ENCODE measurements at regions not wholly inside any gene's neighbourhood (a gene's known extent, or its start where the extent isn't known, plus 50 kb on each side); places are given as distances from the start of the nearest gene placed in this dataset.
"Not testable (repeated sequence)": the region's sequence is repeated elsewhere in the genome, so short reads cannot be mapped to it uniquely, and the experiment has no call there.

DNA sequence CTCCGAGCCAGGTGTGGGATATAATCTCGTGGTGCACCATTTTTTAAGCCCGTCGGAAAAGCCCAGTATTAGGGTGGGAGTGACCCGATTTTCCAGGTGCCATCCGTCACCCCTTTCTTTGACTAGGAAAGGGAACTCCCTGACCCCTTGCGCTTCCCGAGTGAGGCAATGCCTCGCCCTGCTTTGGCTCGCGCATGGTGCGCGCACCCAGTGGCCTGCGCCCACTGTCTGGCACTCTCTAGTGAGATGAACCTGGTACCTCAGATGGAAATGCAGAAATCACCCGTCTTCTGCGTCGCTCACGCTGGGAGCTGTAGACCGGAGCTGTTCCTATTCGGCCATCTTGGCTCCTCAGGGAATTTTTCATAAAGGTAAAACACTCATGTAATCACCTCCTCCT lies 63.9 kb downstream of the RWDD3 start:
- not testable (repeated sequence) for DNase-seq (ENCODE audit: low read depth)

DNA sequence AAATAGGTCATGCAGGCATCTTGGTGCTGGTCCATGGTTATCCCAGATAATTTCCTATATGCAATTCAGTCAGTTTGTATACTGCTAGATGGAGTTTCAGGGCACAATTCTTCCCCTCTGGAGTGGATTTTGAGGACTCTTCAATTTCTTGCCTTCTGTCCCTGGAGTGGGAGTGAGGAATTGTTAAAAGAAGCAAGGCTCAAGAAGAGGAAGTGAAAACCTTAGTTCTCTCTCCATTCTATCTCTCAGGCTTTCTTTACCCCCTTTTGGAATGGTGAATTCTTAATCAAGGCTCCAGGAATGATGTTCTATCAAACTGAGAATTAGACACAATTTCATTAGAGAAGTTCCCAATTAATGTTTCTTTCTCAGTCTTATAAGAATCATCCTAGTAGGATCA lies 67.1 kb downstream of the RWDD3 start:
- DNase-seq (ENCODE audit: low read depth): no peak

DNA sequence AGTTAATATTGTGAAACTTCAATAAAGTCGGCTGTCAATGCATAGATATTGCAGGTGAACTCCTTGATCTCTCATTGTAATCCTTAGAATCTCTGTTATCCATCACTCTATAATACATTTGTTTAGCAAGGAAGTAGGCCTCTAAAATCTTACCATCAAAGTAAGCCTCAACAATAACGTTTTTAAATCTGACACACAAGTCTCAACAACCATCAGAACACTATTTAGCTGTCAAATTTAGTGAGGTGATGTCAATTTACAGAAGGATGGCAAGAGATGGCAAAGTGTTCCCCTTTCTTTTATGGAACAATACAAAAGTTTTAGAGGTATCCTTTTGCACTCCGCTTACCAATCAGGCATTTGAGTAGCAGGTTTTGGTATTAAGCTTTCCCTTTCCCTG lies 67.6 kb downstream of the RWDD3 start:
- DNase-seq (ENCODE audit: low read depth): no peak

DNA sequence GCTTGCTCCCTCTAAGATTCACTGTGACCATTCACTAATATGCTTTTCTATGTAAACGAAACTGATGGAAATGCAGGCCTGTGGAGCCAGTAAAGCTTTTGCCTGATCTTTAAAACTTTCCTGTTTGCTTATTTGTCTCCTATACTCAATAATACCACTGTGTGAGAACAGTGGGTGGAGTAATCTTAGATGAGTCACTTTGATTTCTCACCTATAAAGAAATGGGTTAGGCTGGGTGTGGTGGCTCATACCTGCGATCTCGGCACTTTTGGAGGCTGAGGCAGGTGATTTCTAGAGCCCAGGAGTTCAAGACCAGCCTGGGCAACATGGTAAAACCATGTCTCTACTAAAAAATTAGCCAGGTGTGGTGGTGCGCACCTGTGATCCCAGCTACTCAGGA lies 70.8 kb downstream of the RWDD3 start:
- DNase-seq (ENCODE audit: low read depth): no peak

DNA sequence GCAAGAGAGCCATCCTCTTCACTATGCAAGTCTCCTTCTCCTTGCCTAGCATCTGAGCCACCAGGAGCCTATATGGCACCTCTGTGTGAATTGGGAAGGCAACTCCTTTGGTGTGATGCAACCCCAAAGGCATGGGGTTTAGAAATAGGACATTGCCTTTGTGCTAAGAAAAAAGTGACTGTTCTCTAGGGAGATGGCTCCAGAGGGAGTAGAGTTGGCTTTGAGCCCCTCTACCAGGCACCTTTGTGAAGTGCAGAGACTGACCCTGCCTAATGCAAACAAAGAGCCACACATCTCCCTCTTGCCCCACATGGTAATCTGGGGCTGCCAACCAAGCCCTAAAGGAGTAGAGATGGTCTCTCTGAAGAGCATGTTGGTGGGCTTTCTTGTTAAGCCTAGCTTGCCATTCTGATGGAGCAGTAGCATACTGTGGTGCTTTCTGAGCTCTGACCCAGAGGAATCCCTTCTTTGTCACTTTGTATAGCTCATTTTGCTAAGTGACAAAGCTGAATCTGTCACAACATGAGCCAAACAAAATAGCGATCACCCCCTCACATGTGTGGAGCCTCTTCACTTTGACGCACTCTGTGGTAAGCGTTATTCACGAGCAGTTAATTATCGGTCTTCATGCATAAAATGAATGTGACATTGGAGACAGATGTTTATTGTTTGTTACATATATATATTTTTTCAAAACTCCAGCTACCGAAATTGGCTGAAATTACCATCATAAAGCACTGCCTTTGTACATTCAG lies 74.4 kb downstream of the RWDD3 start:
- no peak for DNase-seq (ENCODE audit: low read depth)

DNA sequence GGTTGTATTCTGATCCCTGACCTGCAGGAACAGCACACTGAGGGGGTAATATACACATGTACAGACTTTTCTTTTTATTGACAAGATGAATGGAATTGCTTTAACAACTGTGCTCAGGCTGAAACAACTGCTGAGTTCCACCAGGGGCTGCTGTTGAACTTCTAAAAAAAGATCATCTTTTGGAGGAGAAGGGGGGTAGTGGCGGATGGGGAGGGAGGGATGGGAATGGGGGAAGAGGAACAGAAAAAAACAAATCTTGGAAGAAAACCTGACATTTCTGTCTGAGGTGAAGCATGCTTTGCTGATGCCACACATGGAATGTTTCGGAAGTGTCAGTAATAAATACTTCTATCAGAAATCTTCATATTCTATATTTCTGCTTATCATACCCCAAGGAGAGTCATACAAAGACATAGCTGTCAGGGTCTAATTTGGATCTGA lies 75.0 kb downstream of the RWDD3 start:
- DNase-seq (ENCODE audit: low read depth): peak; percentile 34

DNA sequence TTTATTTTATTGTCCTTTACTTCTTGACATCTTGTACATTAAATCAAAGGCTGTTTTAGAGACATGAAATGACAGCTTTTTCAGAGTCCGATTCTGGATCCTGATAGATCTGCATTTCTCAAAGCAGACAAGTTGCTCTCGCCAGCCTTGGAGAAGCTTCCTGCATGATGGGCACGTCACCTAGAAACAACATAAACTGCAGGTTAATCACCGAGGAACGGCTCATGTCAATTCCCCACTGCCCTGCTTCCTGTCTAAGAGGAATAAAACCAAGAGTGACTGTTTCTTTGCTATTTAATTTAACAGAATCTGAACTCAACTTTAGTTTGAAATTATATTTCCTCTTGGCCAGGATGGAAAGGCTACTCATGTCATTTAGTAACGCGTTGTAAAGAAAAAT lies 77.0 kb downstream of the RWDD3 start:
- DNase-seq (ENCODE audit: low read depth): no peak

DNA sequence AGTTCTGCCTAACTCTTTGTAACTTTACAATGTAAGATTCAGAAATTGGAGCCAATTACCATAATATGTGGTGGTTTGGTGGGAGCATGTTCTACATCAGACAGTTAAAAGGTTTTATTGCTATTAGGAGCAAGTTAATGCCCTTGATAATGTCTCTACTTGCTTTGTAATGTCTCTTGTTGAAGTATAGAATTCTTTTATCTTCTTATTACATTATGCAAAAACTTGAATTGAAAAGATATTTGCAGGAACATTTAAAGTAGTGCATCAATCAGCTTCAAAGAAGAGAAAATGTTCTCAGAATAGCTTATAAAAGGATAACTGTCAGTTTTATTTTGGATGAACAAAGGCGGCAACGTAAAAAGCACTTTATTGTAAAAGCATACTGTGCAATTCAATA lies 77.8 kb downstream of the RWDD3 start:
- no peak for DNase-seq (ENCODE audit: low read depth)

DNA sequence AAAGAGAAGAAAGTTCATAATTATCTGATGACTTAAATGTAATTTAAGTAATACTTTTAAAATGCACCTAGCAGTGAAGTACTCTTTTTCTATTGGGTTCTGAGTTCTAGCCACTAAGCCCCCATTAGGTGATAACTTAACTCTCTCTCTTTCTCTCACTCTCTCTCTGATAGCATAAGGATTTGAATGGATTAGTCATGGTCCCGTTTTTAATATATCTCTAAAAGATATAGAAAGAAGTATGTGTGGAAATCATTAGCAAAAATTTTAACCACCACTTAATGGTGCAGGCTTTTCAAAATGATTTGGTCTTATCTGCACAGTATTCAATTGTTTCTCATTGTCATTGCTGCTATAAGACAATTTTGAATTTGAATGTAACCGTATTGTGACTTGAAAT lies 78.2 kb downstream of the RWDD3 start:
- no peak for DNase-seq (ENCODE audit: low read depth)

DNA sequence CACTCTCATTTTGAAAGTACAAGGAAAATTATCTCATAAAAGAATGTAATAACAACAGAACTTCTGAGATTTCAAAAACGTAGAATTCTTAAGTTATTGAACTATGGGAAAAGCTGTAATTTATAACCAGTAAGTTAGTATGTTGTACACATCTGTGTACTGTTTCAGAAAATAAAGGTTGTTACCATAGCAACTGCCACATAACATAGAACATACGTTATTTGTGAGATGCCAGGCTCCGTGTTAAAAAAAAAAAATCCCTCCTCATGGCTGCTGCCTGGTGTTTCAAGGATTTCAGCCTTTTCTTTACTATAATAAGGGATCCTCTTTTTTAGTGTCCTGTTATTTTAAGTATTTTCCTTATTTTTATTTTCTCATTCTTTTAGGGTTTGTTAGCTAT lies 79.5 kb downstream of the RWDD3 start:
- no peak for DNase-seq (ENCODE audit: low read depth)

DNA sequence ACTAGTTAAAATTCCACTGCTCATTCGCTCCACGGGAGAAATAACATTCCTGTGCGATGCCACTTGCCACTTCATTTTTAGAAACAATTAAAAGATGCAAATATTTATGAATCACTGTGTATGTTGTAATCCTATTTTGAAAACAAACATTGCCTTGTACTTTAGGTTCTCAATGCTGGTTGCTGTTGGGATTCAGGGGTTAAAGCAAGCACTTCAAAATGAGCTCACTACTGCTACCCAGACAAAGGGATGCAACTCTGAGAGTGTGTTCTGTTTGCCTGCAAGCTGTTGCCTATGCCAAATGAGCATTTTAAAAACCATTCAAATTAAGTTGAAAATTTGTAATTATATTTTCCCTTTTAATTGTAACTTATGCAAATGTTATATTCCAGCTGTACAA lies 87.5 kb downstream of the RWDD3 start:
- DNase-seq (ENCODE audit: low read depth): no peak

DNA sequence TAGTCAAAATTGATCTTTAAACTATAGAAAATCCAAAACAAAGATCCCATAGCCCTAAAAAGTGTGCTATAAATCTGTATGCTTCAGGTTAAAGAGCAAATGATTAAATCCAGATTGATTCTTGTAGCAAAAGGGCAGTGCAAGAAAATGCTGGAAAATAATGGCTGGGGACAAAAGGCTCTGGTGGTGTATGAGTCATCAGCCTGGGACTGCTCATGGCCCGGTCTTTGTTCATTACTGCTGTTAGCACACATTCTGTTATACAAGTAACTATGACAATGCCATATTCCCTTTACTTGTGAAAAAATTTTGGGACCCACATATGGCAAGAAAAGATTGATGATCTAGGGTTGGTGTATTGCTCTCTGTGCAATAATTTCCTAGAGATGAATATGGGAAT lies 89.1 kb downstream of the RWDD3 start:
- DNase-seq (ENCODE audit: low read depth): peak; percentile 18

DNA sequence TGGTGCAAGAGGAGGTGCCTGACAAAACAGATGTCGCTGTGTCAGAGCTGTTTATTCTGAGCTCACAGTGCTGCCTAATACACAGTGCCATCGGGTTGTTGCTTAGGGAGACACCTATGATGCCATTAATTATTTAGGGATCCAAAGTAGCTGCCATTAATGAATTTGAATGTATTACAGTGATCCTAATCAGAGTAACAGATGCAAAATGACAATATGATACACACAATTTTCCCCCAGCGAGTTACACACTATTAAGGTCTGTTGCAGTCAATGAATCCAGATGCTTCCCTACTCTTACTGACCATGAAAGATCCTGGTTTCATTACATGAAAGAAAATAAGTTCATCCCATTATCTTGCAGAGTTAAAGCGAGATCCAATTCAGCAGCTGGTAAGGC lies 91.3 kb downstream of the RWDD3 start:
- no peak for DNase-seq (ENCODE audit: low read depth)

DNA sequence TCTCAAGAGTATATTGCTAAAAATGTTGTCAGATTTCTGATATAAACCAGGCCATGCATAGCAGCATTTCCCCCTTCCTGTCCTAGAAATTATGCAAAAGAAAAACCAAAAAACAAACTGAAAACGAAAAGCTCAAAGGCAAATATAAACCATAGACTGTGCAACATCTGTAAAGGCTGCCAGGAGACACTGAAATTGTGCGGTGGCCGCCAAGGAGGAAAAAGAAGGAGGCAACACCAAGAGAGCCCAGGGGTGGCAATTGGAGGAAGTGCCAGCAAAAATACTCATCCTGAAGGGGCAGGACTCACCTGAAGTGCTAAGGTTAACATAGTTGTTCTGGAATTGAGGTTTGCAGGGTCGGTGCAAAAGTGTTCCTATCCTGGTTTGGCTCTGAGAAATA lies 92.0 kb downstream of the RWDD3 start:
- DNase-seq (ENCODE audit: low read depth): no peak

DNA sequence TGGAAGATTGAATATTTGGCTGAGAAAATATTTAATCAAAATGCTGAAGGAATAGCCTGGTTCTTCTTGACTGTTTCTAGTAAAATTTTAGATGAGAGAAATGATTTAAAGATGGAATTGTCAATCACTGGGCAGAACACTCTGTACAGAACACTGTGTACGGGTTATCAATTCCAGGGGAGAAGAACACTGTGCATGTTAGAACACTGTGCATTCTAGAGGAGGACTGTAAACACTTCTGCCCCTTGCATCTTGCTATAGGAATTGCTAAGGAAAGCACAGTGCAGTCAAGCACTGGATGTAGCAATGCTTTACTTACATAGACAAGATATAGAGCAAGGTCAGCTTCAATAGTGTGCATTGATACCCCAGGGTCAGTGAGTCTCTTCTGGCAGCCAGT lies 98.7 kb downstream of the RWDD3 start:
- DNase-seq (ENCODE audit: low read depth): no peak

DNA sequence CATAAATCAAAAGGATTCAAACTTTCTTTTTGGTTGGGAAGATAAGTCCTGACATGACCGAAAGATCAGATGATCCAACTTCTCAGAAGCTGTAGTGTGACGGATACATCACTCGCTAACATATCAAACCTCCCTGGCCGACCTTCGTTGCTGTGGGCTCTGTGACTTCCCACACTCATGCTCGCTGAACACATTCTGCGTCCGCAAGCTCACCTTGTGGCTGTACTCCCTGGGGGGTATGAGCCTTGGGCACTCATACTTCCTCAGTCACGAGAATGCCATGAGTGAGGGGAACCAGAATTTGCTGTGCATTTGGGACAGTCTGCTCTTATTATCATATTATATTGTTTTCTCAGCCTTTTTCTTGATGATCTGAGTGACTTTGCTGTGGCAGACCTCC lies 105.4 kb downstream of the RWDD3 start:
- no peak for DNase-seq (ENCODE audit: low read depth)

DNA sequence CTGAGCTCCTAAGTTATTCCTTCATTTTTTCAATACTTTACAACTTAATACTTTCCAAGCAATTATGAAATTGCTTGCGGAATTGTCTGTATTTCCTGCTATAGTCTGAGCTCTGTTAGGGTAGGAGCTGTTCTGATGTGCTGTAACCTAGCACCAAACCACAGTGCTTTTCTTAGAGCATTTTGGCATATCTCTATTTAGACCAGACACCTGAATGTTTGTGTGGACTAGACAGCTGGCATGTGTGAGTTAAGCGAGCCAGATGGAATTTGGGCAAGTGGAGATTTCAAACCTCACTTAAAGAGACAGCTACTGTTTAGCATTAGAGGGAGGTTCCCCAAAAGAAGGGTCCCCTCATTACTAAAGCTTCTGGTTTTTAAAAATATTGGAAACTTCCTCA lies 106.1 kb downstream of the RWDD3 start:
- DNase-seq (ENCODE audit: low read depth): no peak

DNA sequence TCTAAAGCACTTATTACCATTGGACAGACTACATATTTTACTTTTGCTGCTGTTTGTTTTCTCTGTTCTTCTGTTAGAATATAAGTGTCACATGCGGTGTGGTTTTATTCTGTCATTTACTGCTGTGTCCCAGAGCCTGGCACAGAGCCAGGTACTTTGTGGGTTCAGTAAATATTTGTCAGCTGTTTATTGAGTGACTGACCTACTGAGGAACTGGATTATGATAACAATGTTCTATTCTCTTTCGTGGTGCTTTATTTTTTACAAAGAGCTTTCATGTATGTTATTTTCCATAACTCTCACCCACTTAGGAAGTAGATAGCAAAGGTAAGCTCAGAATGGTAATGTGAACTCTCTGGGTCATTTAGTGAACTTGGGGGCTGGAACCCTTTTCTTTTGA lies 118.8 kb downstream of the RWDD3 start:
- no peak for DNase-seq (ENCODE audit: low read depth)

DNA sequence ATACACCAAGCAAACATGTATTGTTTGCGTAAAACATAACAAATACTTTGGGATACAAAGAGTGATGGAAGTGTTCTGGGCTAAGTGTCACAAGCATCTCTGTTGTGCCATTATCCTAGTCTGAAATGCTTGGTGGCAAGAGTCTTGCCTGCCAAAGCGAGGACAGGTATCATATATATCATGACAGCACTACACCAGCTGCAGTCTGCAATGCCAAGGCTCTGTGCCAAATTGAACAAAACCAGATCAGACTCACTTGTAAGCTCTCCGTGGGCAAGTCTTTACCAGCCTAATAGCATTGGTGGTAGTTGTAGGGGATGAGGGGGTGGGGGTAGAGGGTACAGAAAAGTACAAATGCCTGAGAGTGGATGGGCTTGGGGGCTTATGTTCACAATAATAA lies 119.2 kb downstream of the RWDD3 start:
- no peak for DNase-seq (ENCODE audit: low read depth)

DNA sequence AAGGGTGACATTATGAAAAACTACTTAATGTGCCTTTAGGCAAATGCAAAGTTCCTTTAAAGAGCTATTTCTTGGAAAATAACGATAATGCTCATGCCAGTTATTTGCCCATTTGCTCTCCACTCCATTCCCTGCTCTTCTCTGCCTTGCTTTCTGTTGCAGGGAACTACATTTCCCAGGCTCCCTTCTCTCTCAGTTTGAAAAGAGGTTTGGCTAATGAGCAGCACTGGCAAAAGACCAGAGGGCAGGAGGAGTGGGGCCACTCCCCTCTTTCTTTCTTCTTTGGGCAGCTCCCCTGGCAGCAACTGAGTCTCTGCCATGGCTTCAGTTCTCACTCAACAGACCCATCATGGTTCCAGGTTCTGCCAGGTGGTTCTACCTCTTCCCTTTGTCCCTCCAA lies 130.5 kb downstream of the RWDD3 start:
- DNase-seq (ENCODE audit: low read depth): no peak

DNA sequence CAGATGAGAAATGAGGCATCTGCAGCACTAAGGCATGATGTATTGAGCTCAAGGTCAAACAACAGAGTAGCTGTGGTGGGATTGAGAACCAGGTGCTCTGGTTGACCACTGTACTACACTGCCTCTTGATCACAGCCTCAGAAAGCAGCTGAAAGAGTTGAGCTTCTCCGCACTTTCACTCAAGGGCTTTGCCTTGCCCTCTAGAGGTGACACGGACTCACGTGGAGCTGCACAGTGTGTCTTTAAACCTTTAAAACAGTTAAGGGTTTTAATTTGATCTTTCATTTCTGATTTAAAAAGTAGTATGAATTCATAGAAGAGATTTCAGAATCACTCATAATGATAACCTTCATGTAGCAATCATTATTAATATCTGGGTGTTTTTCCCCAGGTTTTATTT lies 132.5 kb downstream of the RWDD3 start:
- DNase-seq (ENCODE audit: low read depth): no peak

DNA sequence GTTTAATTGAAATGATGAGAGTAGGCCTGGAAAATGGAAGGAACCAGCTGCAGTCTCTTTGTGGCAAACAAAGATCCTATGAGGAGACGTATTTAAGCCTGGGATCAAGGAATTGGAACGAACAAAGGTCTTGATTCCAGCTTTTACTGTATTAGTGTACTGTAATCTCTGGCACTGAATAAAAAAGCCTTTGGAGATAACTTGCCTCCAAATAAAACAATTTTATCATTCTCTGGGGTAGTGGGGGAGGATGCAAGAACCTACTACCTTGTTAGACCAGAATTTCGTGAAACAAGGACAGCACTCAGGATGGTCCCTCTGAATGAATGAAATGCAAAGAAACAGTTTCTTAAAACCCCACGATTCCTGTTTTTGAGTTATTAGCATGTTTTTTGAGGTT lies 134.2 kb downstream of the RWDD3 start:
- DNase-seq (ENCODE audit: low read depth): no peak

DNA sequence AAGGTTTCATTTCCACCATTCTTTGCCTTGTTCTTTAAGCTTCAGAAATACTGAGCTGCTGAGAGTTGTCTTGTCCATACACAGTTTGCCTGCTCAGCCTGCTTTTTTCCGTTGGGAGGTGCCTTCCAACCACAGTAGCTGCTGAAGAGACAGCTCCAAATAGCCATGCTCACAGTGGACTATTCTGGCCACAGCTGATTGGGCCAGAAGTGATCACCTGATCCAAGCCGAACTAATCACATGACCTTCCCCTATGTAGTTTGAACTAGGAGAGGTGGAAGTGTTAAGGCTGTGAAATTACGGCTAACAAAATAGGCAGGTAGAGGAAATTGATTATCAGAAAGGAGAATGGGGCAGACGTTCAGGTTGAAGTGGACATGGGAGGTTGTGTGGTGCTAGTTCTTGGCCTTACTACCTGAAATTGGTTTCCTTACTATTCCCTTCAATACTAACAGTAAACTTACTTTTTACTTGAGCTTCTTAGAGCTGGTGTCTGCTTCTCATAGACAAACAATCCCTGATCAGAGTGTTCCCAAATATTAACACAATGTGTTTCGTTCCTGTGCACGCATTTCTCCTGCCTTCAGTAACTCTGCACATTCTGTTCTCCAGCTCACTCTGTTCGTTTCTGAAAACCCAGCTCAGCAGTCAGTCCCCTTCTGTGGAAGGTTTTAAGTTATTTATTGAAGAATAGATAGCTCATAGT lies 136.1 kb downstream of the RWDD3 start:
- DNase-seq (ENCODE audit: low read depth): no peak

Measured in RPMI7951 (cell line).